ENCODE measurements at regions not wholly inside any gene's neighbourhood (a gene's known extent, or its start where the extent isn't known, plus 50 kb on each side); places are given as distances from the start of the nearest gene placed in this dataset.
"Not testable (repeated sequence)": the region's sequence is repeated elsewhere in the genome, so short reads cannot be mapped to it uniquely, and the experiment has no call there.

DNA sequence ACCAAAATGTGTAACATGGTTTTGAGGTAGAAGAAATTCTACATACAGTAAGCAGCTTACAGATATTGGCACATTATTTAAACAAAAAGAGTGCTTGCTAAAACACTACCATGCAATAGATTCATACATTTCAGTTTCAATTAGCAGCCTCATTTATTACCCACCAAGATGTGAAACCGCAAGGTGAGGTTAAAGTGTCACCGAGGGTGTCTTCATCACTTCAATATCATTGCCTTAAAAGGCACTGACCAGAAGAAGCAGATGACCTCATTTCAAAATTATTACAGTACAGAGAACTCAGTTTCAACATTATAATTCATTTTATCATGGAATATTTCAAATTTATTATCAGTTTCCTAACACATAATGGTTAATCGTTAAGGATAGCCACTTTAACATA lies 302.2 kb downstream of the ISL1 start:
- no peaks in the 10 kb centered on the region for H3K27me3 ChIP-seq
- no peak for ATAC-seq
- no peaks in the 10 kb centered on the region for H3K4me1 ChIP-seq
- DNase-seq = no peak
- H3K27ac ChIP-seq = no peak overlapping the region
- WGBS, 2 donors = 52 to 64% methylated on average over 3 of the region's 3 CpGs
- no peaks in the 10 kb centered on the region for H3K36me3 ChIP-seq
- intact Hi-C loops (cut with DNase I) = no loop called here
- TF ChIP-seq CTCF (IDR thresholded peaks at IDR 0.05) = no peak
- H3K4me3 ChIP-seq = no peak overlapping the region
- H3K9me3 ChIP-seq = no peaks in the 10 kb centered on the region
- no peak for FAIRE-seq

GRCh38 chr5:51686622-51687021 lies 303.4 kb downstream of the ISL1 start:
- H3K27me3 ChIP-seq = no peaks in the 10 kb centered on the region
- no peak overlapping the region for H3K4me3 ChIP-seq
- H3K36me3 ChIP-seq = no peaks in the 10 kb centered on the region
- no peak for ATAC-seq
- TF ChIP-seq CTCF (IDR thresholded peaks at IDR 0.05) = no peak
- WGBS, 2 donors = 53 to 60% methylated on average over 1 of the region's 1 CpG
- no peaks in the 10 kb centered on the region for H3K9me3 ChIP-seq
- no peak overlapping the region for H3K27ac ChIP-seq
- intact Hi-C loops (cut with DNase I) = no loop called here
- no peak for FAIRE-seq
- no peak for DNase-seq
- no peaks in the 10 kb centered on the region for H3K4me1 ChIP-seq

DNA sequence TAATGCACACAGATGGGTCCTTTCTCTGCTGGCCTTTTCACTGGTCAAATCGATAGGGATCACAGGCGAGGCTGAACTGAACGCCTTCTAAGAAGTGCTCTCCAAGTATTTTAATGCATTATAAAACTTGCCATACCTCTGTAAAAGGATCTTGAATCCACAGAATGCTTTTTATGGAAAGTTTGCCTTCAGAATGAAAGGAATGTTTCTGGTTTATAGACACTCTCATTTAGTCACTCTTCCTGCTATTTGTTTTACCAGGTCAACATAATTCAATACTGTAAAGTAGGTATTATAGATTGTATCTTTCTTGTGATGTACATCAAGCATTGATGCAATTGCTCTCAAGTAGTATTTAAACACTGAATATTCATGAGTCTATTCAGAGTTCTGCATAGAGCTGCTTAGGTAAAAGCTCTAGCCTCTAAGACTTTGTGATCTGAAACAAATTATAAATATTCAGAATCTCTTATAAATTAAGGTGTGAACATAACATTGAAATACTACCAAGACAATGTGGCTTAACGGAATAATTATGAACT lies 308.4 kb downstream of the ISL1 start:
- H3K27ac ChIP-seq = no peak overlapping the region
- no peaks in the 10 kb centered on the region for H3K36me3 ChIP-seq
- H3K27me3 ChIP-seq = no peaks in the 10 kb centered on the region
- TF ChIP-seq CTCF (IDR thresholded peaks at IDR 0.05) = no peak
- no peaks in the 10 kb centered on the region for H3K9me3 ChIP-seq
- no peaks in the 10 kb centered on the region for H3K4me1 ChIP-seq
- WGBS, 2 donors = 54 to 62% methylated on average over 4 of the region's 4 CpGs
- no peak for DNase-seq
- FAIRE-seq = no peak
- no peak for ATAC-seq
- intact Hi-C loops (cut with DNase I) = no loop called here
- H3K4me3 ChIP-seq = no peak overlapping the region

- Histone ChIP-seq H3K27me3 (no peaks in the 10 kb centered on the region), H3K4me1 (no peaks in the 10 kb centered on the region), H3K4me3 (no peak overlapping the region), H3K27ac (no peak overlapping the region), H3K36me3 (no peaks in the 10 kb centered on the region), H3K9me3 (no peaks in the 10 kb centered on the region)
- WGBS, 2 donors = 29 to 41% methylated on average over 2 of the region's 2 CpGs
- DNase-seq = no peak
- ATAC-seq = no peak
- no peak for TF ChIP-seq CTCF (IDR thresholded peaks at IDR 0.05)
- intact Hi-C loops (cut with DNase I) = no loop called here
- no peak for FAIRE-seq
Measured at GRCh38 chr5:51694826-51695225, 311.6 kb downstream of the ISL1 start.

- DNase-seq (no peak), ATAC-seq (no peak), FAIRE-seq (no peak)
- Histone ChIP-seq H3K4me3 (no peak overlapping the region), H3K9me3 (no peaks in the 10 kb centered on the region), H3K36me3 (no peaks in the 10 kb centered on the region), H3K27me3 (no peaks in the 10 kb centered on the region), H3K27ac (no peak overlapping the region), H3K4me1 (no peaks in the 10 kb centered on the region)
- WGBS, 2 donors = 70 to 72% methylated on average over 3 of the region's 3 CpGs
- TF ChIP-seq CTCF (IDR thresholded peaks at IDR 0.05) = no peak
- intact Hi-C loops (cut with DNase I) = no loop called here
Measured at GRCh38 chr5:51696122-51696521, 312.9 kb downstream of the ISL1 start.

- H3K4me1 ChIP-seq; H3K9me3 ChIP-seq; H3K27me3 ChIP-seq; DNase-seq; H3K27ac ChIP-seq; H3K4me3 ChIP-seq; intact Hi-C loops (cut with DNase I); FAIRE-seq; H3K36me3 ChIP-seq; ATAC-seq: not testable (repeated sequence)
- 59 to 77% methylated on average over 3 of the region's 3 CpGs for WGBS, 2 donors
Measured at GRCh38 chr5:51702046-51702445, 318.8 kb downstream of the ISL1 start.

All from pancreas (tissue), 10 donors.